Heart left ventricle (tissue), 16 donors: ENCODE measurements at regions not wholly inside any gene's neighbourhood (a gene's known extent, or its start where the extent isn't known, plus 50 kb on each side); places are given as distances from the start of the nearest gene placed in this dataset.

Experiments
- ATAC-seq, 4 donors: fragments of 200-7000 bp; cut with Tn5 transposase; one replicate each; pipeline ENCODE4 v1.9.1; 2020 to 2022; ENCODE audit warnings: moderate library complexity in 4 of 4, mild to moderate bottlenecking in 3 of 4, moderate number of reproducible peaks in 1 of 4
- DNase-seq, 5 donors: peaks; one replicate each; pipeline ENCODE4 v3.0.0-alpha.2; 2020
- H3K27ac ChIP-seq, 12 donors: fragments of 200-600 bp; sonication (generic) in 4 of 12; one replicate each; pipeline versions ENCODE4 v1.5.0 to v1.8.0; 2016 to 2022; ENCODE audit warnings: mild to moderate bottlenecking in 2 of 12
- H3K27me3 ChIP-seq, 9 donors: fragments of 200-600 bp; sonication (generic) in 2 of 9; one replicate each; pipeline versions ENCODE4 v1.5.1 to v1.8.0; 2016 to 2022; ENCODE audit warnings: mild to moderate bottlenecking in 3 of 9
- H3K36me3 ChIP-seq, 9 donors: fragments of 200-600 bp; sonication (generic) in 2 of 9; one replicate each; pipeline versions ENCODE4 v1.5.0 to v1.8.0; 2018 to 2022; ENCODE audit warnings: mild to moderate bottlenecking in 2 of 9
- H3K4me1 ChIP-seq, 12 donors: fragments of 200-600 bp; sonication (generic) in 4 of 12; one replicate each; pipeline versions ENCODE4 v1.5.0 to v1.8.0; 2016 to 2022; ENCODE audit warnings: mild to moderate bottlenecking in 3 of 12
- H3K4me3 ChIP-seq, 12 donors: fragments of 200-600 bp; sonication (generic) in 4 of 12; one replicate each; pipeline versions ENCODE4 v1.5.0 to v1.8.0; 2017 to 2022; ENCODE audit warnings: mild to moderate bottlenecking in 9 of 12, moderate library complexity in 4 of 12
- H3K9me3 ChIP-seq, 12 donors: fragments of 200-600 bp; sonication (generic) in 4 of 12; one replicate each; pipeline versions ENCODE4 v1.5.0 to v1.8.0; 2016 to 2022; ENCODE audit warnings: mild to moderate bottlenecking in 1 of 12
- CTCF ChIP-seq, 12 donors: fragments of 200-600 bp; sonication (generic) in 4 of 12; IDR thresholded peaks; one replicate each; pipeline versions ENCODE4 v1.5.0 to v1.8.0; 2018 to 2022; ENCODE audit warnings: antibody characterized with exemption in 12 of 12, mild to moderate bottlenecking in 5 of 12
- POLR2A ChIP-seq, 2 donors: fragments of 450-650 bp; IDR thresholded peaks; one replicate each; pipeline ENCODE4 v1.6.1; 2017; ENCODE audit warnings: antibody characterized with exemption in 2 of 2, mild to moderate bottlenecking in 2 of 2, moderate library complexity in 2 of 2
- WGBS, 4 donors: extraction: QIAGEN DNeasy Blood & Tissue Kit in 2 of 4; methylation state at CpG; one replicate each; pipeline versions ENCODE4 v1.1.5 to v1.1.7; 2013 to 2018; 5-methylcytosine and 5-hydroxymethylcytosine counted together
- intact Hi-C, 10 donors: fragments of 100-400 bp; cut with DNase I; formaldehyde crosslinking; loops; one replicate each; pipeline versions ENCODE4 v1.11.1 to v1.14.2; 2022
- donor health status: ischemic (EF 13 %, LVEDD 7.1; RV severe dilation, severe dysfunction).
- donor health status: healthy with polysubstance abuse.
- donor health status: DM: no; HTN: yes; CAD: no.
- donor health status: DM: no; HTN: no; CAD: no.
- donor health status: ischemic (EF 25% LVEDD 6.9; RV normal size, moderate dysfunction).
- donor health status: ischemic (EF 25% LVEDD 5.7; RV mildly dilated, moderate dysfunction).
- donor health status: healthy.
- donor health status: DM: yes; HTN: yes; CAD: no.
- donor health status: ischemic (EF 35%, LVEDD 5.7; RV mildly dilated, moderate dysfunction).
- donor health status: nonischemic (EF 11% LVEDD 7.7; RV severe dilation, severe dysfunction).
- donor health status: DM: yes; HTN: yes; CAD: no.
- donor health status: PGD.
- donor health status: ischemic (EF 29% LVEDD 5.4; RV normal size, mild dysfunction).
- donor health status: nonischemic (EF 23%, LVEDD 6.1; RV moderate dilation, normal function).

DNA sequence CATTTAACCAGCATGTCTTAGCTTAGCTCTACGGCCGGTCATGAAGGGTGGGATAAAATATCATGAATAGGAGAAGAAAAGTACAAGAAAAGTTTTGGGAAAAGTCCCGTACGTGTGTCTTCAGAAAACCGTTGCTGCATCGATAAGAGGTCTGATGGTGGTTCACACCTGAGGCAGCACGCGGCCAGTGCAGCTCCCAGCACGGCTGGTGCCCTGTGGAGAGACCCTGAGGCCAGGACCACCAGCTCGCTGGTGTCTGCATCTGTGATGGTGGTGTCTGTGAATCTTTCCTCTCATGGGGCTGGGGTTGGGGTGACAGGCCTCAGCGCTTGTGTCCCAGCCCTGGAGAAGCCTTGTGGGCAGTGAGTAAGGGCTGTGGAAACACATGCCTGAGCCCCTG lies 148.9 kb upstream of the IRX4 start:
- Histone ChIP-seq H3K9me3 (peaks cover 0 to 14% (median 0%) of the 10 kb centered on the region in 12 donors), H3K36me3 (no peaks in the 10 kb centered on the region), H3K27ac (no peak overlapping the region), H3K27me3 (peaks cover 0 to 4% (median 0%) of the 10 kb centered on the region in 9 donors), H3K4me3 (no peak overlapping the region), H3K4me1 (no peaks in the 10 kb centered on the region)
- ATAC-seq (no peak), DNase-seq (no peak)
- intact Hi-C loops: loop anchor here in 1 of 10 donors (10.0 kb wide), 1 partner anchor 267 kb away; no protein-coding TSS in a partner anchor
- whole genome bisulfite sequencing, 4 donors: 83 to 90% (median 88%) methylated on average over 11 of the region's 11 CpGs
- no peak for TF ChIP-seq CTCF (IDR thresholded peaks at IDR 0.05)
- TF ChIP-seq POLR2A (IDR thresholded peaks at IDR 0.05): no peak

- TF ChIP-seq POLR2A (IDR thresholded peaks at IDR 0.05) (no peak), CTCF (IDR thresholded peaks at IDR 0.05) (no peak)
- Histone ChIP-seq H3K27me3 (no peaks in the 10 kb centered on the region), H3K36me3 (no peaks in the 10 kb centered on the region), H3K4me3 (no peak overlapping the region), H3K27ac (no peak overlapping the region), H3K9me3 (peaks cover 0 to 14% (median 0%) of the 10 kb centered on the region in 12 donors), H3K4me1 (no peaks in the 10 kb centered on the region)
- ATAC-seq: no peak
- intact Hi-C loops: loop anchor here in 1 of 10 donors (10.0 kb wide), 1 partner anchor 265 kb away; no protein-coding TSS in a partner anchor
- DNase-seq: no peak
- 40 to 51% (median 46%) methylated on average over 5 of the region's 5 CpGs for WGBS, 4 donors
Measured at GRCh38 chr5:2030131-2030530, 147.4 kb upstream of the IRX4 start.

GRCh38 chr5:2029206-2029605 lies 146.5 kb upstream of the IRX4 start:
- DNase-seq (no peak), ATAC-seq (no peak)
- H3K27ac ChIP-seq: no peak overlapping the region
- TF ChIP-seq CTCF (IDR thresholded peaks at IDR 0.05) (no peak), POLR2A (IDR thresholded peaks at IDR 0.05) (no peak)
- 64 to 78% (median 71%) methylated on average over 4 of the region's 4 CpGs for WGBS, 4 donors
- H3K9me3 ChIP-seq: peaks cover 0 to 14% (median 0%) of the 10 kb centered on the region in 12 donors
- H3K4me3 ChIP-seq: no peak overlapping the region
- H3K27me3 ChIP-seq: peaks cover 0 to 4% (median 0%) of the 10 kb centered on the region in 9 donors
- H3K4me1 ChIP-seq: no peaks in the 10 kb centered on the region
- intact Hi-C loops: no loop called here
- H3K36me3 ChIP-seq: no peaks in the 10 kb centered on the region

- no peak for DNase-seq
- WGBS, 4 donors: 87 to 100% (median 89%) methylated on average over 2 of the region's 2 CpGs
Measured at GRCh38 chr5:2027790-2028189, 145.1 kb upstream of the IRX4 start.

More at GRCh38 chr5:2027790-2028189, 145.1 kb upstream of the IRX4 start:
- intact Hi-C loops: no loop called here
- peaks cover 0 to 7% (median 0%) of the 10 kb centered on the region in 12 donors for H3K9me3 ChIP-seq
- H3K36me3 ChIP-seq: no peaks in the 10 kb centered on the region
- no peak overlapping the region for H3K27ac ChIP-seq
- no peak overlapping the region for H3K4me3 ChIP-seq
- H3K27me3 ChIP-seq: peaks cover 0 to 4% (median 0%) of the 10 kb centered on the region in 9 donors
- ATAC-seq: no peak
- H3K4me1 ChIP-seq: no peaks in the 10 kb centered on the region
- TF ChIP-seq POLR2A (IDR thresholded peaks at IDR 0.05) (no peak), CTCF (IDR thresholded peaks at IDR 0.05) (no peak)
